Epidermal melanocyte (primary cell): ENCODE measurements at regions not wholly inside any gene's neighbourhood (a gene's known extent, or its start where the extent isn't known, plus 50 kb on each side); places are given as distances from the start of the nearest gene placed in this dataset.

ENCODE experiments used
- DNase-seq: peaks from one replicate; pipeline ENCODE4 v3.0.0; 2011; ENCODE audit warnings: low spot score; ENCODE audit not compliant: insufficient read length

DNA sequence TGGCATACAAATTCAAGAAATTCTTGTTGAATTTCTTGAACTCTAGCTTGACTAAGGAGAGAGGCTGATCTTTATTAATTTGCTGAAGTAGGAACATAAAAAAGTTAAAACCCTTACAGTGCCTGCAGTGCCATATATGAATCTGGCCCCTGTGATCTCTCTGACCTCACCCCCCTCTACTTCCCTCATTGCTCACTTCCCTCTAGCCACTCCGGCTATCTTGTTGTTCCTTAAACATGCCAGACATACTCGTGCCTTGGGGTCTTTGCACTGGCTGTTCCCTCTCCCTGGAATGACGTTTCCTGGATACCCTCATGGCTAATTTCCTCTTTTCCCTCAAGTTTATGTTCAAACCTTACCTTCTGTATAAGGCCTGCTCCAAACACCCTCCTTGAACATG lies 246.3 kb upstream of the SIX2 start:
- DNase-seq = no peak

DNA sequence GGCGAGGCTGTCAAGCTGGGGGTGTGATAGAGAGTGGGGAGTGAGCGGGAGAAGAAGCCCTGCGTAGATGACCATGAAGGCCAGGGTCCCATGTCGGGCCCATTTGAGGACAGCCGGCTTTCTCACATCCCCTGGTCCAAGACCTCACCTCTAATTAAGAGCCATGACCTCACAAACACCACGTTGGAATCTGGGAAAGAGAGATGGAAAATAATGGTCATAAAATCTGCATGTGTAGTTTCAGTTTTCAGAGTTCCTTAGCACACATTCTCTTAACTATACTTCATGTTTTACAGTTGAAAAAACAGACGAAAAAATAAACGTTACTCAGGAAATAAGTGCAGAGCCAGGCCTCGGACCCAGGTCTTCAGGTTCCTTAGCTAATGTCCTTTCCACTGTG lies 244.8 kb upstream of the SIX2 start:
- DNase-seq = no peak

DNA sequence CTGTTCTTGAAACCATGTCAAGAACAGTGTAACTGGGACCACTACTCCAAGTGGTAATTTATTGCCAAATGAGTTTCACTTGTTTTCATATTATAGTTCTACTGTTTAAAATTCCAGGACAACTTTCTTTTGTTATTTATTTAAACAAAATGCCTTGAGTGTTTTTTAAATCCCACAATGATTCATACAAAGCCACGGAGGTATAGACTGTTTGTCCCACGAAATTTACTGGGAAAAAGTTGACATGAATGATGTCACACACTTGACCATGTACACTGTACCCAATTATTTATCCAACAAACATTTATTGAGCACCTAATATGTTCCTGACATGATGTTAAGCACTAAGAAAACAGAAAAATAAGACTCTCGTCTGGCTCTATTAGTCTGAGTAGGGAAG lies 243.9 kb upstream of the SIX2 start:
- DNase-seq = no peak

DNA sequence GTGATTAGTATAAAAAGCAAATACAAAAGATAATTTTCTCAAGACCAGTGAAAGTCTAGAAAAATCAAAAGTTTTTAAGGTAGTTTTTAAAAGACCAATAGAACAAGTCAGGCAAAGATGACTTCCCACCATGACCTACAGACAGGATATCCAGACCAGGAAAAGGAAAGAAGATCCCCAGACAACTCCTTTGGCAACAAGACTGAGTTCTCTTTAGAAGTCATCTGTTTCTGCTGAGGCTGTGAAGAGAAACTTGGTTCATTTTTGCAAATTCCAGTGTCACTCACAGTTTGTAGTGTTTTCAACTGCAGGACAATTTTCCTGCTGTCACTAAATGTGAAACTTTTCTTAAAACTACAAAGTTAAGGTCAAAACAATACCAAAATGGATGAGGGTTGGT lies 240.9 kb upstream of the SIX2 start:
- no peak for DNase-seq

DNA sequence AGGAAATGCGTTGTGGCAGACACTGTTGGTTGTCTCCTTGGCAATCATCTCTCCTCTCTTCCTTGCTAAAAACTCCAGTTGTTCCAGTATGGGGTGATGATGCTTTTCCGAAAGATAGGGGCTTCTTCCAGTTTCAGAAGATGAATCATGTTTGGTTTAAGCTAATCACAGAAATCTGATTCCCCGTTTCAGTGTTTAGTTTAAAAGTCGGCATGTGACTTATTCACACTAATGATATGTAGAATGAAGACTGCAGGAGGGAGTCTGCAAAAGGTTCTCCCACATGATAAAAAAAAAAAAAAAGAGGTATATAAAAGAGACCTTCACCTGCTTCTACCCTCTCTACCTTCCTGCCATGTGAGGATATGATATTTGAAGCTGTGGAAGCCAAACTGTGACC lies 239.0 kb upstream of the SIX2 start:
- DNase-seq = no peak

DNA sequence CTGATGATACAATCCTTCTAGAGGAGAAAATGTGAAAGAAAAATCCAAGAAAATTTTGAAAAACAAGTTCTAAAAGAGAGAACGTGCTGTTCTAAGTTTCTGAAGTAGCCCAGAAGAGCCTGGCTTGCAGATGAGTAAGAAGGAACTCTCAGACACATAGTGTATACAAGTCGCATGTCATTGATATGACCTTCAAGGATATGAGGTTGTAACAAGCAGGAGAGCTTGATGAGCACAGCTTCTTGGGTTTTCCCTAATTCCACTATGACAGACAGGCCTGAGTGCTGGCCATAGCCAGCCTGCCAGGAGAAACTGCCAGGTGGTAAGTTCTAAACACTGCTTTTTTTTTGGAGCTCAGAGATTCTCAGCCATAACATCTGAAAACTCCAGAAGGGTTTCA lies 235.7 kb upstream of the SIX2 start:
- DNase-seq = no peak

DNA sequence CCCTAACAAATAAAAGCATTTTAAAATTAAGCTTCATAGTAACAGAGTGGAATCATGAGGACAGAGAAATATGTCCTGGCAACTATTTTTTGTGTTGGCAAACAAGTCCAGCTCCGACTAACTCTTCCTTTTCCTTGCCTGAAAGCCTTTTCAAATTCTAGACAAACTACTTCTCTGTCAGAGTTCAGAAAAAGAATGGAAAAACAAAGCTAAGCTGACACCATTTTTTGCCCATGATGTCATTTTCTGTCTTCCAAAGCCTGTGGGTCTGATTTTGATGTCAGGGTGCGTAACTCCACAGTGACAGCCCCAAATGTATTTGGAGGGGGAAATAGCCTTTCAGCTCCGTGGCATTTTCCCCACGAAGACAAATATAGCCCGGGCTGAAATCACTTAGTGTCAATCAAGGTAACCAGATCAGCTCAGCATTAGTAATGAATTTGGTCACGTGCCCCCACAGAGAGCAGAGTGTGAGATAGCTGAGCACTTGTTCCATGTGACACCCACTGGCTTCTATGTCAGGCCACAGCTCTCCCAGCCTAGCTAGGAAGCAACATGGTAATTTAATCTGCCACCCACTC lies 233.0 kb upstream of the SIX2 start:
- no peak for DNase-seq

DNA sequence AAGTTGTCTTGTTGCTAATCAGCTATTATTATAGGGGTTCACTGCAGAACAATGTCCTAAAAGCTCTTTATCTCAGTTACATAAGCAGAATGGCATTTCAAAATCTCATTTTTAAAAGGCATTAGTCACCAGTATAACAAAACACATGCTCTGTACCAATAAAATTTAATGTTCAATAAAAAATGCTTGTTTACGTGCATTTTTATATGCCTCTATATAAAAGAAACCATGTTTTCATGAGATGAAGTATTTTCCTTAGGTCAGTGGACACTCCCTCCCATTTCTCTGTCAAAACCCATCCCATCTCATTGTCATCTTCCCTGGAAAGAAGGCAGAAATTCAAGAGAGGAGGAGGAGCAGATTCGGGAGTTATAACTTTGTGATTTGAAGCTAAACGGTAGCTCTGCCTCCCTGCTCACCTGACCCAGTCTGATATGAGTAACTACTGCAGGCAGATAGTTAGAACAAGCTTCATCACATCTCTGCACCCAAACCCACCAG lies 231.9 kb upstream of the SIX2 start:
- no peak for DNase-seq

DNA sequence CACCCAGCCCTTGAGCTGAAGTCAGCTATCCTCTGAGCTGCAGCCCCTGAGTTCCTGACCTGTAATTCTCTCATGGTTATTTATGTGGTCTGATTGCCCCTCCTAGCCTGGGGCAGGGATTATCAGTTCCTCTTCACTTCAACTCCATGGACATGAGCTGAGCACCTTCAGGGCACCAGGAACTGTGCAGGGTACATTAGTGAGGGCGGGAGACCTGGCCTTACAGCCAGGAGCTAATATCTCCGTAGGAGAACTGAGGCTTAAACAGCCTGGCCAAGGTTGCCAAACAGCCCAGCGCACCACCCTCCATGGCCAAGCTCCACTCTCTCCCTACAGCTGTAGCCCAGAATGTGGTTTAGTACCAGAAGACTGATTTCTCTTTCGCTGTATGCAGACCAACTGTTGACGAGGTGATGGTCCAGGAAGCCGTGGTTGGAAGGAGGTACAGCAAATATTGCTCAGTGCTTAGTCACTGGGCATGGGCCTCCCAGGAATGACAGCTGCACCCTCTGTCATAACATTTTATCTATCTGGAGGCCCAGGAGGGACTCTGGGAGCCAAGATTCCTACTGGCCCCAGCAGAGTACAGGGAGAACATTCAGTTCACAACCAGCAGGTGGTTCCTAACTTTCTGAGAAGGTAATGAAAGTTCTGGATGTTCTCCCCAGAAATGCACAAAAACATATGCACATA lies 228.7 kb upstream of the SIX2 start:
- peak; percentile 34 for DNase-seq

DNA sequence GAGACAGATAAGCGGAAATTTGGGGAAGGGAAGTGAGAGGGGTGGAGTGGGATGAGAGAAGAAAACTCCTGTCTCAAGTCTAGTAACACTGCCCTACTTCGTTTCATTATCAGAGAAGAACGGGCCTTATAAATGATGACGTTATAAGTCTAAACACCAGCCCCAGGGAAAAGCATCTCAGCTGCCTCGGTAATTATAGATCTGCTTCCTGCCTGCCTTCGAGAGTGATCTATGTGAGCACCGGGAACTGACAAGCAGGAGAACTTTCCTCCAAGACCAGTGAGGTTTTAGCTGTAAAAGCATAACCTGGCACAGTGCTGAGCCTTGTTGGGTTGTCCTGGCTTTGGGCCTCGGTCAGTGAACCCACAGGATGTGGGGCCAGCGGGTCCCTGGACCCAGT lies 227.9 kb upstream of the SIX2 start:
- DNase-seq = no peak

DNA sequence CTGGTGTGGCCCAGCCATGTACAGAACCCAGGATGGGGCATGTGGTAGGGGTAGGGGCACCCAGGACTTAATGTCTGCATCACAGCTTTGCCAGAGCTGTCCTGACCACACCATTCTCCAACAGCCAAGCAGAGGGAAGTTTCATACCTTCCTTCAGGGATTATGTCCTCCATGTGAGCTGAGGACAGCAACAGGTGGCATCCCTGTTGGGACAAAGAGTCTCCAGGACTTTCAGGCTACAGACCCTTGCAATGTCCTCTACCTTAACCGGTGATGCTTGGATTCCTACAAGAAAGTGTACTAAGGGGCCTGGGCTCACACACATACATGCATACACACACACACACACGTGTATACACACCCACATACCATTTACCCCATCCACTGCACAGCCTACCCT lies 227.0 kb upstream of the SIX2 start:
- no peak for DNase-seq

DNA sequence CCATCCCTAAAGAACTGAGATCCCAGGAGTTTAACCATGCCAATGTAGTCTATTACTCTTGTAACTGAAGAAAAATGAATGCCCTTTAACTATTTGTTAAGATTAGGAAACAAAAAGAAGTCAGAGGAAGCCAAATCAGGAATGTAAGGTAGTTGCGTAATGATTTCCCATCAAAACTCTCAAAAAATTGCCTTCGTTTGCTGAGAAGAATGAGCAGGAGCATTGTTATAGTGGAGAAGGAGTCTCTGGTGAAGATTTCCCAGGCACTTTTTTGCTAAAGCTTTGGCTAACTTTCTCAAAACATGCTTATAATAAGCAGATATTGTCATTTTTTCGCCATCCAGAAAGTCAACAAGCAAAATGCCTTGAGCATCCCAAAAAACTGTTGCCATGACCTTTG lies 224.0 kb upstream of the SIX2 start:
- no peak for DNase-seq

DNA sequence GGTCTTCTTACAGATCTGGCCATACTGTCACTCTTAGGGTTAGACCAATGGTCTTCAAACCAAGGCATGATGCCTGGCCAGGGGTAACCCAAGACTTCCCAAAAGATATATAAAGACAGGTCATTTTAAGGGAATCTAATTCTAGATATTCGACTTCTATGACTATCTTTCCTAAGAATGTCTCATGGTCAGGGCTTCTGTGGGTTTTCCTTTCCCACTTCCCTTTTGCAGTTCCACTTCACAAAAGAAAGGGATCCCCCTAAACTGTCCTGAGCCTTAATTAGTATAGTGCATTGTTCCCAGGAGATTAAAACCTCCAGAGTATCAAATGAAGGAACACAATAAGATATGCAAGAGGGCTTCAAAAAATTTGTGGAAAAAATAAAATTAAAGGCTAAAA lies 223.6 kb upstream of the SIX2 start:
- no peak for DNase-seq

DNA sequence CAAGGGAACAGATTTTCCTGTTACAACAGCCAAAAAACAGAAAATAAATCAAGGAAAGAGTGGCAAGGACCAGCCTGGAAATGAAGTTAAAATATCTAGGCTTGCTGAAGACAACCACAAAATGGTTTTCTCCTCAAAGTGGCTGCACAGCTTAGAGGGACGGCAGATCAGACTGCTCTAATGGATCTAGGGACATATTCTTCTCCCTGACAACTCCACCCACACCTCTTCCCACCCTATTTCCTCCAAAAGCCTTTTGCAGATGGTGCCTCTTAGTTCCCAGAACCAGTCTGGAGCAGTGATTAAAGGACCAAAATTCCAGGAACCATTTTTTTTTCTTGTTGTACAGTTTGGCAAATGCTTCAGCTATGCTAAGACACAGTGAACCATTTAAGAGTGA lies 220.2 kb upstream of the SIX2 start:
- no peak for DNase-seq

DNA sequence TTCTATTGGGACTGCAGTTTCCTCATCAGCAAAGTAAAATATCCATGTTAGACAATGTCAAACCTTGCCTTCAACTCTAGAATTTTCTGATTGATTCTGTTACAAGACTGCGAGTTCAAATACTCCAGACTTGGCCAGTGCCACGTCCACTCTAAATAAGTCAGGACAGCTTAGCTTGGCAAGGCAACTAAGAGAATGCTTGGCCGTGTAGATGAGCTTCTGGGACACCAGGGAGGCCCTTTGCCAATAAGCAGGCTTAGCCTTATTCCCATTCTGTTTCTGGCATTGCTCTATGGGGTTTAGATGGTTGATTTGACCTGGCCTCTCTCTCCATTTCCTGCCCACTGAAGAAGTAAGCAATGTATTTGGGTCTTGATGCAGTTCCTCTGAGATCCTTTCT lies 218.1 kb upstream of the SIX2 start:
- DNase-seq = no peak

DNA sequence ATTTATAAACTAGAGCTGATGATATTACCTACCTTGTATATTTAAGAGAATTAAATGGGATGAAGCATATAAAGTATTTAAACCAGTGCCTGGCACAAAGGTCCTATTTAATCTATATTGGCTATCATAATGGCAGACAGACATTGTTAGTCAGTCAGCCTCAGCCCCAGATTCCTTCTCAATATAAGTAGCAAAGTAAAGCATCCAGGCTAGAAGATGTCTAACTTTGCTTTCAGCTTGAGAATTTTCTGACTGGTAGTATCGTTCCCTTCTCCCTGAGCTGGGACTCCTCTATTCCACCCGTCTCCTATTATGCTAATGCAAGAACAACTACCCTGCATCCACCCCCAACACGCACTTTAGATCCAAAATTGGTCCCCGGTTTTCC lies 215.7 kb upstream of the SIX2 start:
- no peak for DNase-seq

DNA sequence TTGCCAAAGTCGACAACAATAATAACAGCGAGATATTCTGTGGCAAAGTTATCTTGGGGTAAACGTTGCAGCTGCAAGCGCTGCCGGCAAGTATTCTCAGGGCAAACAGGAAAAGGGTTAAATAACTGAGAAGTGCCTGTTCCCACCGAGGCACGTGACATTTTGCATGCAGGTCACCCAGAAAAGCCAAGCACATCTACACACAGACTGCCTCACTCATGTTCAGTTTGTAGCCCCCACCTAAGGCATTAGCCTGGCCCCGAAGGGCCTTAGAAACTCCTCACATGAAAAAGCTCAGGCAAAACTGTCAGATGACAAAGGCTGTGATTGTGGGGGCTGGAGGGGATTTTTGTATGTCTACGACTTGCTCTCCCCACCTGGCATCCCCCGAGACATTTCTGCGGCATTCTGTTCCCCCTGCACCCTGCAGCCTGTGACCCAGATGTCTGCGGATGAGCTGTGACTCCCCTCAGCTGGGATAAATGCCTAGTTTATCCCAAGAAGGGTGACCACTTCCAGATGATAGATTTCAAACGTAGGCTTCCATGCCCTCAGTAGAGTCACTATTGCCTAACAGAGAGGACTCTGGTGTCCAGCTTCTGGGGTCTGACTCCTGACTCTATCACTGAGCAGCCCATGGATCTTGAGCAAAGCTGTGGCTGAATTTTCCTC lies 215.2 kb upstream of the SIX2 start:
- DNase-seq = no peak

DNA sequence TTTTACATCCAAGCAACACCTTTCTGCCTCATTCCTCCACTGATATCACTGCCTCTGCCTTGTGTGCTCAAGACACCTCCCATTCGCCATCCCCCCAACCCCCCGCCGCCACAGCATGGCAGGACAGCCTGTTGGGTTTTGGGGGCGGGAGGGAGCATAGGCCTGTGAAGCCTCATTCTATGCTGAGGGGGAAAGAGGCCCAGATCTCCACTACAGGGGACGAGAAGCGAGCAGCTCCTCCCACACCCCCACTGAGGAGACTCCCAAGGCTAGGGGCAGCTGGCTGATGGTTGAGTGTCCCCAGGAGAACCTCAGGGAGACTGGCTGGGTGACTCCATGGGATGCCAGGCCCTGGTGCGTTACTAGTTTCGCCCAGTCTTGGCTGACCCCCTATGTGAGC lies 214.3 kb upstream of the SIX2 start:
- no peak for DNase-seq

DNA sequence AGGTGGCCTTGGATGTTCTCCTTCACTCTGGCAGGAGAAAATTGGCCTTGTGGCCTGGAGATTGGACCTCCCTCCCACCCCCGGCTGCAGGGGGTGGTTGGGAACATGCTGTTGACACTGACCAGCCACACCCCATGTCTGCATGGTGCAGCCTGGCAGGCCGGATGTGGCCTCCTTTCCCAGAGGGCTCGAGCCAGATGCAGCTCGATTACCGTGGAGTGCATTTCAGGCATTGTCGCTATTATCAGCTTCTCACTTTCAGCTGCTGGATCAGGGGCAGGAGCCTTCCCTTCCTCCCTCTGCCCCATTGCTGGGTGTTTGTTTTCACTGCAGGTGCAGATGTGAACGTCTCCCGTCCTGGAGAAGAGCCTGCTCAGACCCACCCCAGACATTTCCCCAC lies 211.0 kb upstream of the SIX2 start:
- no peak for DNase-seq

DNA sequence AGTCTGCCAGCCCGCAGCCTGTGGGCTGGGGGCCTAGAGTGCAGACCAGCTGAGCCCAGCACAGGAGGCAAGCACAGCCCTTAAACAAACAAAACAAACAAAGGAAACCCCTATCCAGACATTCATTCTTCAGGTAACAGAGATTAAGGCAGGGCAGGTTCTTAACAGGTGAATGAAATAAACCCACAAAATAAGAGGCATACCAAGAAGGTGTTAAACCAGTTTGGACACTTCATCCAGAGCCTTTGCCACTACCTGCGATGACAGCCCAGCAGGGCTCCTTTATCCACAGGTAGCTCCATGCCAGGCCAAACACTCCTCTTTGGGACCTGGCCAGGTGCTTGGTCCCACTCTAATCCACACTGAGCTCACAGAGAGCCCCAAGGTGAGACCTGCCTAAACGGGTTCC lies 209.7 kb upstream of the SIX2 start:
- DNase-seq = no peak

DNA sequence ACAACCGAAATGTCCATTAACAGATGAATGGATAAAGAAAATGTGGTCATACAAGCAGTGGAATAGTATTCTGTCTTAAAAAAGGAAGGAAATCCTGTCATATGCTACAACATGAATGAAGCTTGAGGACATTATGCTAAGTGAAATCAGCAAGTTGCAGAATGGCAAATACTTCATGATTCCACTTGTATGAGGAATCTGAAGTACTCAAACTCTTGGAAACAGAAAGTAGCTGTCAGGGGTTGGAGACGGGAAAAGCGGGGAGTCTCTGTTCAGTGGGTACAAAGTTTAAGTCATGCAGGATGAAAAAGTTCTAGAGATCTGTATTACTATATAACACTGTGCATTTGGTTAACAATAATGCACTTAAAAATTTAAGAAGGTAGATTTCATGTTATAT lies 209.0 kb upstream of the SIX2 start:
- DNase-seq = no peak

DNA sequence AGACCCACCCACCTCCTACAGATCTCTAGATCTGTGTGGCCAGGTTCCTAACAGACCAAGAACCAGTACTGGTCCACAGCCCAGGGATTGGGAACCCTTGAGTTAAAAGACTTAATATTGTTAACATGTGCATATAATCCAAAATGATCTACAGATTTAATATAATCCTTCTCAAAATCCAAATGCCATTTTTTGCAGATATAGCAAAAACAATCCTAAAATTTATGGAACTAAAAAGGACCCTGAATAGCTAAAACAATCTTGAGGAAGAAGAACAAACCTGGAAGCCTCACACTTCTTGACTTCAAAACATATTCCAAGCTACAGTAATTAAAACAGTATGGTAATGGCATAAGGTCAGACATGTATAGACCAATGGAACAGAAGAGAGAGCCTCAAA lies 206.9 kb upstream of the SIX2 start:
- no peak for DNase-seq

DNA sequence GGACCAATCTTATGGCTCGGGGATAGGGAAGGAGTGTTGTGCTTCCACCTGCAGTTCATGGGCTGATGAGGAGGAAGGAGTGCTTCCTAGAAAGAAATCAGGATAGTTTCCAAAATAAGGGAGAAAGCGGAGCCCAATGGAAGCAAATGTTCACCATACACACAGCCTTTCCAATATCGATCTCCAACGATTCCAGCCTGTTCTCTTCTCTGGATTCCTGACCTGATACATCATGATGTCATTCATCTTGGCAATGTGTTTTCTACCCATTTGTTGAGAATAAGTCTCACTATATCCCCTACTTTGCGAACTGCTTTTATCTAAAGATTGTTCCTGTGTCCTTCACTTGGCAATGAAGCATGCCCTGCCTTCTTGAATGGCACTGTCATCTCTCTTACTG lies 205.3 kb upstream of the SIX2 start:
- no peak for DNase-seq
